IMR-90 (cell line): ENCODE measurements at regions not wholly inside any gene's neighbourhood (a gene's known extent, or its start where the extent isn't known, plus 50 kb on each side); places are given as distances from the start of the nearest gene placed in this dataset.

Experiments used
- ATAC-seq: fragments of 200-7000 bp; cut with Tn5 transposase; 2 replicates; pipeline ENCODE4 v1.9.1; 2020; ENCODE audit warnings: low read depth, mild to moderate bottlenecking, moderate library complexity
- BruUV-seq: library from RNA; stranded (reverse); fragments of 400-500 nt; replicated peaks from 2 replicates; lab custom pipeline; 2021; lab: Mats Ljungman, UMichigan
- CTCF ChIA-PET: fragments of 300-600 bp; formaldehyde crosslinking; extraction: SDS; loops from one replicate; lab custom pipeline; 2021; ENCODE audit warnings: antibody characterized with exemption; lab: Yijun Ruan, JAX
- POLR2A ChIA-PET: fragments of 300-600 bp; sonication (Branson Sonifier 250); formaldehyde crosslinking; loops from one replicate; lab custom pipeline; 2022; ENCODE audit warnings: antibody characterized with exemption; ENCODE audit not compliant: unreplicated experiment; lab: Charles Lee
- DNase-seq: peaks from one replicate; pipeline ENCODE4 v3.0.0; 2013
- H2AFZ ChIP-seq: replicated peaks from 2 replicates; pipeline ENCODE3; 2013; ENCODE audit warnings: low read length, mild to moderate bottlenecking; ENCODE audit not compliant: poor library complexity
- H2AK5ac ChIP-seq: 2 replicates; pipeline ENCODE4 v1.6.1; 2013; ENCODE audit warnings: low read depth, low read length, inconsistent platforms
- H2AK9ac ChIP-seq: replicated peaks from 2 replicates; pipeline ENCODE3; 2013; ENCODE audit warnings: mild to moderate bottlenecking, low read depth, low read length, moderate library complexity; ENCODE audit not compliant: poor library complexity
- H2BK120ac ChIP-seq: 2 replicates; pipeline ENCODE4 v1.6.1; 2013; ENCODE audit warnings: low read depth, low read length, inconsistent platforms
- H2BK15ac ChIP-seq: 3 replicates; pipeline ENCODE4 v1.6.1; 2013; ENCODE audit warnings: low read depth, low read length, inconsistent platforms
- H2BK20ac ChIP-seq: 2 replicates; pipeline ENCODE4 v1.6.1; 2013; ENCODE audit warnings: low read depth, mild to moderate bottlenecking, inconsistent platforms, low read length, moderate library complexity
- H2BK5ac ChIP-seq: 2 replicates; pipeline ENCODE4 v1.6.1; 2013; ENCODE audit warnings: mild to moderate bottlenecking, low read depth, low read length, inconsistent platforms; ENCODE audit not compliant: poor library complexity, severe bottlenecking
- H3K14ac ChIP-seq: replicated peaks from 2 replicates; pipeline ENCODE4 v1.6.1; 2013; ENCODE audit warnings: low read depth, low read length, inconsistent platforms
- H3K18ac ChIP-seq: 2 replicates; pipeline ENCODE4 v1.6.1; 2013; ENCODE audit warnings: low read depth, low read length, control low read depth
- H3K23ac ChIP-seq: 2 replicates; pipeline ENCODE4 v1.6.1; 2013; ENCODE audit warnings: low read depth, low read length, inconsistent platforms
- H3K27ac ChIP-seq: 2 replicates; pipeline ENCODE4 v1.5.1; 2013; ENCODE audit warnings: mild to moderate bottlenecking, control low read depth, low read length; ENCODE audit not compliant: insufficient read depth
- H3K27me3 ChIP-seq: 2 replicates; pipeline ENCODE4 v1.6.1; 2013; ENCODE audit warnings: low read length; ENCODE audit not compliant: control insufficient read depth, insufficient read depth
- H3K36me3 ChIP-seq: 2 replicates; pipeline ENCODE4 v1.6.1; 2013; ENCODE audit warnings: low read length, mixed read lengths; ENCODE audit not compliant: control insufficient read depth, insufficient read depth
- H3K4ac ChIP-seq: 2 replicates; pipeline ENCODE4 v1.6.1; 2013; ENCODE audit warnings: low read depth, low read length, inconsistent platforms
- H3K4me1 ChIP-seq: 2 replicates; pipeline ENCODE4 v1.6.1; 2013; ENCODE audit warnings: low read length, mixed read lengths; ENCODE audit not compliant: control insufficient read depth, insufficient read depth
- H3K4me2 ChIP-seq: 2 replicates; pipeline ENCODE4 v1.6.1; 2013; ENCODE audit warnings: low read depth, mild to moderate bottlenecking, control low read depth, low read length, moderate library complexity
- H3K4me3 ChIP-seq: 2 replicates; pipeline ENCODE4 v1.5.1; 2013; ENCODE audit warnings: low read depth, mild to moderate bottlenecking, control low read depth, low read length, moderate library complexity; ENCODE audit not compliant: insufficient read depth
- H3K56ac ChIP-seq: 2 replicates; pipeline ENCODE4 v1.6.1; 2013; ENCODE audit warnings: low read length, inconsistent platforms; ENCODE audit not compliant: insufficient read depth; ENCODE audit errors: extremely low read depth
- H3K79me1 ChIP-seq, 2 experiments: 2 replicates each; pipeline ENCODE4 v1.6.1; 2013; ENCODE audit warnings: low read length in 2 of 2, inconsistent platforms in 1 of 2, low read depth in 1 of 2
- H3K9ac ChIP-seq: 2 replicates; pipeline ENCODE4 v1.6.1; 2013; ENCODE audit warnings: low read depth, low read length, control low read depth
- H3K9me1 ChIP-seq: 2 replicates; pipeline ENCODE4 v1.6.1; 2013; ENCODE audit warnings: low read length, inconsistent platforms; ENCODE audit not compliant: insufficient read depth
- H3K9me3 ChIP-seq: 2 replicates; pipeline ENCODE4 v1.6.1; 2013; ENCODE audit warnings: low read length; ENCODE audit not compliant: control insufficient read depth, insufficient read depth
- H4K20me1 ChIP-seq: 2 replicates; pipeline ENCODE4 v1.6.1; 2013; ENCODE audit warnings: low read length, inconsistent platforms; ENCODE audit not compliant: insufficient read depth
- H4K5ac ChIP-seq: 2 replicates; pipeline ENCODE4 v1.6.1; 2013; ENCODE audit warnings: mild to moderate bottlenecking, low read depth, low read length, control low read depth
- H4K8ac ChIP-seq, 2 experiments: 2 replicates each; pipeline ENCODE4 v1.6.1; 2013; ENCODE audit warnings: low read depth in 2 of 2, low read length in 2 of 2, control low read depth in 1 of 2, inconsistent platforms in 1 of 2
- H4K91ac ChIP-seq: 2 replicates; pipeline ENCODE4 v1.6.1; 2013; ENCODE audit warnings: low read depth, low read length, inconsistent platforms; ENCODE audit not compliant: insufficient read depth
- BHLHE40 ChIP-seq: fragments of 150-350 bp; IDR thresholded peaks from 2 replicates; pipeline ENCODE4 v1.6.1; 2016; ENCODE audit warnings: mild to moderate bottlenecking, low read depth, low read length
- CEBPB ChIP-seq: IDR thresholded peaks from 2 replicates; pipeline ENCODE4 v1.6.1; 2012; ENCODE audit warnings: low read depth, low read length, improper control_type of control experiment
- CHD1 ChIP-seq: IDR thresholded peaks from 2 replicates; pipeline ENCODE4 v1.6.1; 2012; ENCODE audit warnings: low read depth, low read length, improper control_type of control experiment
- FOS ChIP-seq: fragments of 150-350 bp; IDR thresholded peaks from 2 replicates; pipeline ENCODE4 v1.6.1; 2016; ENCODE audit warnings: low read depth, low read length
- MAFK ChIP-seq: IDR thresholded peaks from 2 replicates; pipeline ENCODE4 v1.6.1; 2012; ENCODE audit warnings: low read depth, low read length, improper control_type of control experiment
- MAZ ChIP-seq: IDR thresholded peaks from 2 replicates; pipeline ENCODE4 v1.6.1; 2012; ENCODE audit warnings: low read depth, mild to moderate bottlenecking, low read length, improper control_type of control experiment, moderate library complexity, borderline replicate concordance
- MXI1 ChIP-seq: IDR thresholded peaks from 2 replicates; pipeline ENCODE4 v1.6.1; 2012; ENCODE audit warnings: low read depth, mild to moderate bottlenecking, low read length, moderate library complexity, borderline replicate concordance
- NFE2L2 ChIP-seq: fragments of 150-350 bp; IDR thresholded peaks from 2 replicates; pipeline ENCODE4 v1.6.1; 2016; ENCODE audit warnings: low read depth, mild to moderate bottlenecking, low read length
- POLR2A ChIP-seq: IDR thresholded peaks from 2 replicates; pipeline ENCODE4 v1.6.1; 2012; ENCODE audit warnings: mild to moderate bottlenecking, low read depth, low read length
- RAD21 ChIP-seq: IDR thresholded peaks from 2 replicates; pipeline ENCODE4 v1.6.1; 2012; ENCODE audit warnings: low read length, improper control_type of control experiment
- RCOR1 ChIP-seq: IDR thresholded peaks from 2 replicates; pipeline ENCODE4 v1.6.1; 2012; ENCODE audit warnings: mild to moderate bottlenecking, low read length, improper control_type of control experiment; ENCODE audit not compliant: insufficient replicate concordance
- RFX5 ChIP-seq: IDR thresholded peaks from 2 replicates; pipeline ENCODE4 v1.8.0; 2012; ENCODE audit warnings: low read depth, mild to moderate bottlenecking, low read length, moderate library complexity
- SMC3 ChIP-seq: fragments of 150-350 bp; IDR thresholded peaks from 2 replicates; pipeline ENCODE4 v1.6.1; 2016; ENCODE audit warnings: low read depth, mild to moderate bottlenecking, antibody characterized with exemption, low read length, moderate library complexity
- USF2 ChIP-seq: fragments of 150-350 bp; IDR thresholded peaks from 2 replicates; pipeline ENCODE4 v1.6.1; 2017; ENCODE audit warnings: mild to moderate bottlenecking, antibody characterized with exemption, low read length, low read depth
- WGBS, 2 experiments: methylation state at CpG; one replicate each; pipeline versions ENCODE4 v1.1.5 to v1.1.7; 2013; ENCODE audit warnings: missing lambda C conversion rate in 2 of 2; ENCODE audit not compliant: insufficient read length in 1 of 2; ENCODE audit errors: extremely low coverage in 2 of 2; 5-methylcytosine and 5-hydroxymethylcytosine counted together
- dilution Hi-C: fragments of 300-500 bp; cut with HindIII; formaldehyde crosslinking; loops from one replicate; pipeline ENCODE4 v1.14.3; 2018; ENCODE audit warnings: low sequenced_read_pairs; ENCODE audit not compliant: unreplicated experiment
- in situ Hi-C: fragments of 300-500 bp; cut with MboI; formaldehyde crosslinking; loops from 3 replicates; pipeline ENCODE4 v1.14.3; 2019; ENCODE audit warnings: low sequenced_read_pairs, inconsistent platforms, mixed read lengths
- intact Hi-C: fragments of 100-400 bp; cut with micrococcal nuclease; formaldehyde crosslinking; loops from 2 replicates; pipeline ENCODE4 v1.10.0; 2022
- TF ChIP-seq, protein P1 (sequence below): fragments of 150-350 bp; IDR thresholded peaks from 2 replicates; pipeline ENCODE4 v1.6.1; 2016; ENCODE audit warnings: low read depth, mild to moderate bottlenecking, low read length, moderate library complexity, borderline replicate concordance
- TF ChIP-seq, protein P2 (sequence below): conservative IDR thresholded peaks from 2 replicates; pipeline ENCODE4 v1.5.1; 2012; ENCODE audit warnings: mild to moderate bottlenecking, low read depth, low read length, improper control_type of control experiment

DNA sequence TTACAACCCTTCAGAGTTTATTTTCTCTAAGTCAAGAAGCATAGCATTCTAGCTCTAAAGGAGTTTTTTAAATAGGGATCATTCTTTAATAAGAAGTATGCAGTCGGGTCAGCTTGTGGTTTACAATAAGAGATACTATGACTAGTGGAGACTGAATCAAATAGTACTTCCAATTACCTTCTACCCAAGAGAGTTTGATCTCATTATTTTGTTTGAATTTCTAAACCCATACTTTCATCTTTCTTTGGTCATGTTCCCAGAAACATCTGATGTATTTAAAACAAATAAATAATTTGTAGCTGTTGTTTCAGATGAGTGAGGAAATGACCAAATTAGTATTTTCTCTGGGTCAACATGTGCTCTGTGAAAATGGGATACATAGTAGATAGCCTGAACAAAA is 160.2 kb upstream of the CDH6 start:
- POLR2A ChIA-PET, result no interaction called here
- Histone ChIP-seq H3K27me3 (no peaks in the 10 kb centered on the region), H3K4ac (no peak overlapping the region), H2BK5ac (peak overlapping the region; percentile 82), H3K36me3 (no peaks in the 10 kb centered on the region), H3K4me3 (no peak overlapping the region), H4K91ac (no peak overlapping the region), H3K23ac (no peak overlapping the region), H3K79me1 (no peaks in the 10 kb centered on the region), H3K56ac (no peak overlapping the region), H2BK15ac (no peak overlapping the region), H3K18ac (no peak overlapping the region), H3K14ac (no peak overlapping the region), H2BK20ac (peak overlapping the region; percentile 5; the same call in 1 of the 2 replicates), H2AK9ac (no peak overlapping the region), H4K5ac (no peak overlapping the region), H2AK5ac (no peak overlapping the region), H2BK120ac (peak overlapping the region; percentile 47; the same call in 1 of the 2 replicates), H3K27ac (no peak overlapping the region; the same call in 1 of the 2 replicates), H3K9me3 (no peaks in the 10 kb centered on the region), H3K9ac (no peak overlapping the region), H2AFZ (no peak overlapping the region), H4K8ac (no peak overlapping the region), H3K4me1 (peaks cover 7% of the 10 kb centered on the region), H3K9me1 (peaks cover 4% of the 10 kb centered on the region), H4K20me1 (no peaks in the 10 kb centered on the region), H3K4me2 (no peak overlapping the region)
- intact Hi-C loops, result no loop called here
- ATAC-seq (peak; percentile 94), DNase-seq (peak; percentile 68)
- no peak for TF ChIP-seq CEBPB
- no peak for TF ChIP-seq CHD1
- TF ChIP-seq NFE2L2, result no peak
- no peak for TF ChIP-seq POLR2A
- TF ChIP-seq USF2, result no peak
- TF ChIP-seq, protein P1, sequence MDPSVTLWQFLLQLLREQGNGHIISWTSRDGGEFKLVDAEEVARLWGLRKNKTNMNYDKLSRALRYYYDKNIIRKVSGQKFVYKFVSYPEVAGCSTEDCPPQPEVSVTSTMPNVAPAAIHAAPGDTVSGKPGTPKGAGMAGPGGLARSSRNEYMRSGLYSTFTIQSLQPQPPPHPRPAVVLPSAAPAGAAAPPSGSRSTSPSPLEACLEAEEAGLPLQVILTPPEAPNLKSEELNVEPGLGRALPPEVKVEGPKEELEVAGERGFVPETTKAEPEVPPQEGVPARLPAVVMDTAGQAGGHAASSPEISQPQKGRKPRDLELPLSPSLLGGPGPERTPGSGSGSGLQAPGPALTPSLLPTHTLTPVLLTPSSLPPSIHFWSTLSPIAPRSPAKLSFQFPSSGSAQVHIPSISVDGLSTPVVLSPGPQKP, result no peak
- TF ChIP-seq RFX5, result no peak
- no peak for TF ChIP-seq MAZ
- TF ChIP-seq, protein P2, sequence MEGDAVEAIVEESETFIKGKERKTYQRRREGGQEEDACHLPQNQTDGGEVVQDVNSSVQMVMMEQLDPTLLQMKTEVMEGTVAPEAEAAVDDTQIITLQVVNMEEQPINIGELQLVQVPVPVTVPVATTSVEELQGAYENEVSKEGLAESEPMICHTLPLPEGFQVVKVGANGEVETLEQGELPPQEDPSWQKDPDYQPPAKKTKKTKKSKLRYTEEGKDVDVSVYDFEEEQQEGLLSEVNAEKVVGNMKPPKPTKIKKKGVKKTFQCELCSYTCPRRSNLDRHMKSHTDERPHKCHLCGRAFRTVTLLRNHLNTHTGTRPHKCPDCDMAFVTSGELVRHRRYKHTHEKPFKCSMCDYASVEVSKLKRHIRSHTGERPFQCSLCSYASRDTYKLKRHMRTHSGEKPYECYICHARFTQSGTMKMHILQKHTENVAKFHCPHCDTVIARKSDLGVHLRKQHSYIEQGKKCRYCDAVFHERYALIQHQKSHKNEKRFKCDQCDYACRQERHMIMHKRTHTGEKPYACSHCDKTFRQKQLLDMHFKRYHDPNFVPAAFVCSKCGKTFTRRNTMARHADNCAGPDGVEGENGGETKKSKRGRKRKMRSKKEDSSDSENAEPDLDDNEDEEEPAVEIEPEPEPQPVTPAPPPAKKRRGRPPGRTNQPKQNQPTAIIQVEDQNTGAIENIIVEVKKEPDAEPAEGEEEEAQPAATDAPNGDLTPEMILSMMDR, result no peak
- no peak for TF ChIP-seq BHLHE40
- no peak for TF ChIP-seq MAFK
- TF ChIP-seq SMC3, result no peak
- TF ChIP-seq RCOR1, result no peak
- no peak for TF ChIP-seq FOS
- no peak for TF ChIP-seq RAD21
- TF ChIP-seq MXI1, result no peak
- CTCF ChIA-PET, result no interaction called here
- dilution Hi-C loops, result no loop called here
- BruUV-seq, result no TSS peak
- in situ Hi-C loops, result no loop called here
- WGBS, 2 experiments, result no CpG with 5 or more reads among the region's 1 CpG
